OCI-LY1 (cell line): ENCODE measurements at regions not wholly inside any gene's neighbourhood (a gene's known extent, or its start where the extent isn't known, plus 50 kb on each side); places are given as distances from the start of the nearest gene placed in this dataset.

Experiments used
- H2AFZ ChIP-seq: fragments of 200-600 bp; sonication (generic), shearing (Covaris generic); 2 replicates; pipeline ENCODE4 v1.6.0; 2014; ENCODE audit warnings: antibody characterized with exemption, mild to moderate bottlenecking, low read length
- H3F3A ChIP-seq: fragments of 200-600 bp; sonication (generic), shearing (Covaris generic); 2 replicates; pipeline ENCODE4 v1.6.0; 2014; ENCODE audit warnings: mild to moderate bottlenecking, antibody characterized with exemption, low read length, moderate library complexity; ENCODE audit not compliant: insufficient read depth
- H3K27ac ChIP-seq: fragments of 200-600 bp; sonication (generic); 2 replicates; pipeline ENCODE4 v1.5.1; 2014; ENCODE audit warnings: low read length, mixed run types, mild to moderate bottlenecking, low read depth; ENCODE audit not compliant: poor library complexity, severe bottlenecking
- H3K27me3 ChIP-seq: fragments of 200-600 bp; sonication (generic); 2 replicates; pipeline ENCODE4 v1.6.0; 2014; ENCODE audit warnings: antibody characterized with exemption, mild to moderate bottlenecking, low read length, moderate library complexity; ENCODE audit not compliant: insufficient read depth
- H3K36me3 ChIP-seq: fragments of 200-600 bp; sonication (generic); 2 replicates; pipeline ENCODE4 v1.6.1; 2014; ENCODE audit warnings: mild to moderate bottlenecking, antibody characterized with exemption, low read length, moderate library complexity, mixed read lengths; ENCODE audit not compliant: insufficient read depth
- H3K4me1 ChIP-seq: fragments of 200-600 bp; sonication (generic); 2 replicates; pipeline ENCODE4 v1.5.1; 2014; ENCODE audit warnings: mild to moderate bottlenecking, low read length, moderate library complexity; ENCODE audit not compliant: insufficient read depth, severe bottlenecking
- H3K4me2 ChIP-seq: fragments of 200-600 bp; sonication (generic), shearing (Covaris generic); 2 replicates; pipeline ENCODE4 v1.6.1; 2014; ENCODE audit warnings: low read length
- H3K4me3 ChIP-seq: fragments of 200-600 bp; sonication (generic); 2 replicates; pipeline ENCODE4 v1.5.1; 2014; ENCODE audit warnings: low read length, low read depth, mild to moderate bottlenecking, mixed read lengths; ENCODE audit not compliant: poor library complexity, severe bottlenecking
- H3K79me2 ChIP-seq: fragments of 200-600 bp; shearing (Covaris generic); 2 replicates; pipeline ENCODE4 v1.6.1; 2016; ENCODE audit warnings: mixed run types, low read length, mixed read lengths; ENCODE audit not compliant: insufficient read depth
- H3K9ac ChIP-seq: fragments of 200-600 bp; sonication (generic), shearing (Covaris generic); 2 replicates; pipeline ENCODE4 v1.6.1; 2014; ENCODE audit warnings: mild to moderate bottlenecking, low read length, mixed read lengths
- H3K9me2 ChIP-seq: fragments of 200-600 bp; sonication (generic), shearing (Covaris generic); 2 replicates; pipeline ENCODE4 v1.6.1; 2014; ENCODE audit warnings: low read depth, mild to moderate bottlenecking, low read length, mixed read lengths
- H3K9me3 ChIP-seq: fragments of 200-600 bp; shearing (Covaris generic); 2 replicates; pipeline ENCODE4 v1.6.1; 2014; ENCODE audit warnings: low read length, mixed read lengths
- H4K20me1 ChIP-seq: fragments of 200-600 bp; sonication (generic), shearing (Covaris generic); 2 replicates; pipeline ENCODE4 v1.6.0; 2016; ENCODE audit warnings: mild to moderate bottlenecking, low read length; ENCODE audit not compliant: insufficient read depth
- CTCF ChIP-seq: fragments of 200-600 bp; sonication (generic), shearing (Covaris generic); IDR thresholded peaks from 2 replicates; pipeline ENCODE4 v1.5.1; 2017; ENCODE audit warnings: mild to moderate bottlenecking, antibody characterized with exemption, low read length, moderate library complexity, mixed read lengths
- EZH2 ChIP-seq: fragments of 200-600 bp; sonication (generic), shearing (Covaris generic); IDR thresholded peaks from 2 replicates; pipeline ENCODE4 v1.8.0; 2017; ENCODE audit warnings: borderline replicate concordance, mixed run types, mild to moderate bottlenecking, antibody characterized with exemption, low read length, moderate library complexity, mixed read lengths

- Histone ChIP-seq H3F3A (no peaks in the 10 kb centered on the region), H3K36me3 (no peaks in the 10 kb centered on the region), H3K27me3 (no peaks in the 10 kb centered on the region), H4K20me1 (no peaks in the 10 kb centered on the region), H3K9ac (no peak overlapping the region), H3K4me1 (no peaks in the 10 kb centered on the region), H3K4me3 (no peak overlapping the region), H3K9me2 (no peaks in the 10 kb centered on the region), H2AFZ (no peak overlapping the region), H3K27ac (no peak overlapping the region), H3K4me2 (no peak overlapping the region), H3K9me3 (no peaks in the 10 kb centered on the region), H3K79me2 (no peaks in the 10 kb centered on the region)
- TF ChIP-seq EZH2, result no peak
- no peak for TF ChIP-seq CTCF
Measured at GRCh38 chr9:16928179-16928945, 57.9 kb upstream of the BNC2 start.

GRCh38 chr9:16925426-16925825 is 55.0 kb upstream of the BNC2 start:
- no peaks in the 10 kb centered on the region for H3K4me1 ChIP-seq
- H3K79me2 ChIP-seq, result no peaks in the 10 kb centered on the region
- H3K4me3 ChIP-seq, result no peak overlapping the region
- H3K4me2 ChIP-seq, result no peak overlapping the region
- TF ChIP-seq CTCF (no peak), EZH2 (no peak)
- H3K9ac ChIP-seq, result no peak overlapping the region
- no peaks in the 10 kb centered on the region for H3F3A ChIP-seq
- no peaks in the 10 kb centered on the region for H3K9me3 ChIP-seq
- H3K36me3 ChIP-seq, result no peaks in the 10 kb centered on the region
- no peaks in the 10 kb centered on the region for H3K27me3 ChIP-seq
- no peak overlapping the region for H3K27ac ChIP-seq
- no peaks in the 10 kb centered on the region for H4K20me1 ChIP-seq
- H3K9me2 ChIP-seq, result no peaks in the 10 kb centered on the region
- no peak overlapping the region for H2AFZ ChIP-seq

DNA sequence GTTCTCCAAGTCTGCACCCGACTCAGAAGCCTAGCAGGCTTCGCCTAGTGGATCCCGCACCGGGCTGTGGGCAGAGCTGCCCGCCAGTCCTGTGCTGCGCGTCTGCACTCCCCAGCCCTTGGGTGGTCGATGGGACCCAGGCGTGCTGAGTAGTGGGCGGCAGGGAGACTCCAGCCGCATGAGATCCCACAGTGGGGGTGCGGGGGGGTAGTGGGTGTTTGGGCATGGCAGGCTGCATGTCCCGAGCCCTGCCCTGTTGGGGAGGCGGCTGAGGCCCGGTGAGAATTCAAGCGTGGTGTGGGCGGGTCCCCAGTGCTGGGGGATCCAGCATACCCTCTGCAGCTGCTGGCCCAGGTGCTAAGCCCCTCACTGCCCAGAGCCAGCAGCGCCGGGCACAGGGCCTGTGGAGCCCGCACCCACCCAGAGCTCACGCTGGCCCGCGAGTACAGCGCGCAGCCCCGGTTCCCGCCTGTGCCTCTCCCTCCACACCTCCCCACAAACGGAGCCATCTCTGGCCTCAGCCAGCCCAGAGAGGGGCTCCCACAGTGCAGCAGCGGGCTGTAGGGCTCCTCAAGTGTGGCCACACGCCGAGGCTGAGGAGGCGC is 53.9 kb upstream of the BNC2 start:
- Histone ChIP-seq H3K4me2 (no peak overlapping the region), H3F3A (no peaks in the 10 kb centered on the region), H3K9me2 (no peaks in the 10 kb centered on the region), H3K36me3 (no peaks in the 10 kb centered on the region), H2AFZ (no peak overlapping the region), H3K9ac (no peak overlapping the region), H3K27ac (no peak overlapping the region), H3K4me1 (no peaks in the 10 kb centered on the region), H3K4me3 (no peak overlapping the region), H3K27me3 (no peaks in the 10 kb centered on the region), H3K79me2 (no peaks in the 10 kb centered on the region), H3K9me3 (no peaks in the 10 kb centered on the region), H4K20me1 (no peaks in the 10 kb centered on the region)
- TF ChIP-seq EZH2 (no peak), CTCF (no peak)
